ENCODE measurements at regions not wholly inside any gene's neighbourhood (a gene's known extent, or its start where the extent isn't known, plus 50 kb on each side); places are given as distances from the start of the nearest gene placed in this dataset.

DNA sequence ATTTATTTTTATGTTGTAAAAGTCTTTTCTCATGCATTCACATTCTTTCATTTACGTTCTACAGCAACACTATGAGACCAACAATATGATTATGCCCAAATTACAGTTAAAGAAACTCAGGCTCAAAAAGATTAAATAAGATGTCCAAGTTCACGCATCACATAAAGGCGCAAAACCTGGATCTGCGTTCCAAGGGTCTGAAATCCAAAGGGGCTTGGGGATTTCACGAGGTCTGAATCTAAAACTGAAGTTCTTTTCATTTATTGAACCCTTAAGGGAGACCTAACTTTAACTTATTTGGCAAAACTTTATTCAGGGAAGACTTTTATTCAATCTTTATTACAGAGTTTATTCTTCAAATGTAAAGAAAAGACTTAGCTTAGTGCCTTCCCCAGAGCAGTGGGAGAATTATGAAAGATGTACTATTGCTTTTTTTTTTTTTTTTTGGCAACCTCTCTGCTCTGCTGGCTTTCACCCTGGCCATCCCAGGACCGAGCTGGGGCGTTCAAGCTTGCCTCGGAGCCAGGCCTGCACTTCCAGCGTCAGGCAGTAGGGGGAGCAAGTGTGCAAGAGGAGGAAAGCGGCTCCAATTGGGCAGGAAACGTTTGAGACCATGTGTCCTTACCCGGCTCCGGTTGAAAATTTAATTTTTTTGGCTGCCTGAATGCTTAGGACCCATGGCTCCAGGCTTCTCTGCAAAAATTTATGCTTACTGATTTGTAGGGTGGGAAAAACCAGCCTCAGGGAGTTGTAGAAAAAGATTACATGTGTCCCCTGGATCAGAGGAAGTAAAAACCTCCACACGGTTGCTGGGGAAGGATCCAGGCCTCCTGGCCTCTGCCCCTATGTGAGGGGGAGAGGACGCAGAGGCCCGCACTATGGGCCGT, 344.3 kb upstream of the KLF3 start (continued):
- TF ChIP-seq, protein P1, sequence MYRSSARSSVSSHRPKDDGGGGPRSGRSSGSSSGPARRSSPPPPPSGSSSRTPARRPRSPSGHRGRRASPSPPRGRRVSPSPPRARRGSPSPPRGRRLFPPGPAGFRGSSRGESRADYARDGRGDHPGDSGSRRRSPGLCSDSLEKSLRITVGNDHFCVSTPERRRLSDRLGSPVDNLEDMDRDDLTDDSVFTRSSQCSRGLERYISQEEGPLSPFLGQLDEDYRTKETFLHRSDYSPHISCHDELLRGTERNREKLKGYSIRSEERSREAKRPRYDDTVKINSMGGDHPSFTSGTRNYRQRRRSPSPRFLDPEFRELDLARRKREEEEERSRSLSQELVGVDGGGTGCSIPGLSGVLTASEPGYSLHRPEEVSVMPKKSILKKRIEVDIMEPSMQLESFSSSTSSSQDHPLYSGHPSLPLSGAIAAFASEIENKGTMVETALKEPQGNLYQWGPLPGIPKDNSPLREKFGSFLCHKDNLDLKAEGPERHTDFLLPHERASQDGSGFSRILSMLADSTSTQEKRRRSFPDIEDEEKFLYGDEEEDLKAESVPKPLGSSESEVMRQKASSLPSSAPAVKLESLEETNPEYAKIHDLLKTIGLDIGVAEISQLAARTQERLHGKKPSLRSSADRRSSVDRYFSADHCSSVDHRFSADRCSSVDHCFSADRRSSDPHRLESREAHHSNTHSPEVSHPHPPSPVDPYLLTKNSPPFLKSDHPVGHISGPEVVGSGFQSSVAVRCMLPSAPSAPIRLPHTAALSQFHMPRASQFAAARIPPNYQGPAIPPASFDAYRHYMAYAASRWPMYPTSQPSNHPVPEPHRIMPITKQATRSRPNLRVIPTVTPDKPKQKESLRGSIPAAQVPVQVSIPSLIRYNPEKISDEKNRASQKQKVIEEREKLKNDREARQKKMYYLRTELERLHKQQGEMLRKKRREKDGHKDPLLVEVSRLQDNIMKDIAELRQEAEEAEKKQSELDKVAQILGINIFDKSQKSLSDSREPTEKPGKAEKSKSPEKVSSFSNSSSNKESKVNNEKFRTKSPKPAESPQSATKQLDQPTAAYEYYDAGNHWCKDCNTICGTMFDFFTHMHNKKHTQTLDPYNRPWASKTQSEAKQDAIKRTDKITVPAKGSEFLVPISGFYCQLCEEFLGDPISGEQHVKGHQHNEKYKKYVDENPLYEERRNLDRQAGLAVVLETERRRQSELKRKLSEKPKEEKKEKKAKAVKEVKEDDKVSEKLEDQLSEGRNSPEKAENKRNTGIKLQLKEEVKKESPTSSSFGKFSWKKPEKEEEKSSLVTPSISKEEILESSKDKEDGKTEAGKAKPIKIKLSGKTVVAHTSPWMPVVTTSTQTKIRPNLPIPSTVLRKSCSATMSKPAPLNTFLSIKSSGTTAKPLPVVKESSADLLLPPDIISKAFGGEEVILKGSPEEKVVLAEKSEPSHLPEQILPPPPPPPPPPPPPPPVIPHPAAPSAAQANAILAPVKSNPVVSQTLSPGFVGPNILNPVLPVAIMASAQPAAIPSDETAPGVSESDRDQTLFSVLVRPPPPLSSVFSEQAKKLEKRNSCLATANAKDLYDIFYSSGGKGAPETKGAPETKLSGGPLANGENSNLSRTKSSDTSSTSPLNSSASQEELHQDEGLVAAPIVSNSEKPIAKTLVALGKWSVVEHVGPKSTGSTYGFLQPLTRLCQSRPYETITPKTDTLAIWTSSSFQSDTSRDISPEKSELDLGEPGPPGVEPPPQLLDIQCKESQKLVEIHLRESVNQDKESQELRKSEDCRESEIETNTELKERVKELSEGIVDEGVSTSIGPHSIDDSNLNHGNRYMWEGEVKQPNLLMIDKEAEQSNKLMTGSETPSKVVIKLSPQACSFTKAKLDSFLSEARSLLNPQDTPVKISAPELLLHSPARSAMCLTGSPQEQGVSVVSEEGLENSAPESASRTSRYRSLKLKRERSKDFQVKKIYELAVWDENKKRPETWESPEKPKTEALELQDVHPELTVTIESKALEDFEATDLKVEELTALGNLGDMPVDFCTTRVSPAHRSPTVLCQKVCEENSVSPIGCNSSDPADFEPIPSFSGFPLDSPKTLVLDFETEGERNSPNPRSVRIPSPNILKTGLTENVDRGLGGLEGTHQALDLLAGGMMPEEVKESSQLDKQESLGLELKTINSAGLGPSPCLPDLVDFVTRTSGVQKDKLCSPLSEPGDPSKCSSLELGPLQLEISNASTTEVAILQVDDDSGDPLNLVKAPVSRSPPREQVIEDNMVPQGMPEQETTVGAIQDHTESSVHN (CRISPR knock-in tag; IDR thresholded peaks at IDR 0.05), result no peak
- no peak for TF ChIP-seq ZNF274 (CRISPR knock-in tag; IDR thresholded peaks at IDR 0.05)
- TF ChIP-seq ZFP90 (CRISPR knock-in tag; IDR thresholded peaks at IDR 0.05; ENCODE audit: borderline replicate concordance), result no peak
- TF ChIP-seq, protein P2, sequence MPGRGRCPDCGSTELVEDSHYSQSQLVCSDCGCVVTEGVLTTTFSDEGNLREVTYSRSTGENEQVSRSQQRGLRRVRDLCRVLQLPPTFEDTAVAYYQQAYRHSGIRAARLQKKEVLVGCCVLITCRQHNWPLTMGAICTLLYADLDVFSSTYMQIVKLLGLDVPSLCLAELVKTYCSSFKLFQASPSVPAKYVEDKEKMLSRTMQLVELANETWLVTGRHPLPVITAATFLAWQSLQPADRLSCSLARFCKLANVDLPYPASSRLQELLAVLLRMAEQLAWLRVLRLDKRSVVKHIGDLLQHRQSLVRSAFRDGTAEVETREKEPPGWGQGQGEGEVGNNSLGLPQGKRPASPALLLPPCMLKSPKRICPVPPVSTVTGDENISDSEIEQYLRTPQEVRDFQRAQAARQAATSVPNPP (CRISPR knock-in tag; IDR thresholded peaks at IDR 0.05), result peak; percentile 35; the same call in 1 of the 2 replicates
- TF ChIP-seq, protein P3, sequence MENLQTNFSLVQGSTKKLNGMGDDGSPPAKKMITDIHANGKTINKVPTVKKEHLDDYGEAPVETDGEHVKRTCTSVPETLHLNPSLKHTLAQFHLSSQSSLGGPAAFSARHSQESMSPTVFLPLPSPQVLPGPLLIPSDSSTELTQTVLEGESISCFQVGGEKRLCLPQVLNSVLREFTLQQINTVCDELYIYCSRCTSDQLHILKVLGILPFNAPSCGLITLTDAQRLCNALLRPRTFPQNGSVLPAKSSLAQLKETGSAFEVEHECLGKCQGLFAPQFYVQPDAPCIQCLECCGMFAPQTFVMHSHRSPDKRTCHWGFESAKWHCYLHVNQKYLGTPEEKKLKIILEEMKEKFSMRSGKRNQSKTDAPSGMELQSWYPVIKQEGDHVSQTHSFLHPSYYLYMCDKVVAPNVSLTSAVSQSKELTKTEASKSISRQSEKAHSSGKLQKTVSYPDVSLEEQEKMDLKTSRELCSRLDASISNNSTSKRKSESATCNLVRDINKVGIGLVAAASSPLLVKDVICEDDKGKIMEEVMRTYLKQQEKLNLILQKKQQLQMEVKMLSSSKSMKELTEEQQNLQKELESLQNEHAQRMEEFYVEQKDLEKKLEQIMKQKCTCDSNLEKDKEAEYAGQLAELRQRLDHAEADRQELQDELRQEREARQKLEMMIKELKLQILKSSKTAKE (CRISPR knock-in tag; IDR thresholded peaks at IDR 0.05; ENCODE audit: borderline replicate concordance), result no peak
- no peak for TF ChIP-seq HDAC1 (CRISPR knock-in tag; IDR thresholded peaks at IDR 0.05)
- TF ChIP-seq, protein P4, sequence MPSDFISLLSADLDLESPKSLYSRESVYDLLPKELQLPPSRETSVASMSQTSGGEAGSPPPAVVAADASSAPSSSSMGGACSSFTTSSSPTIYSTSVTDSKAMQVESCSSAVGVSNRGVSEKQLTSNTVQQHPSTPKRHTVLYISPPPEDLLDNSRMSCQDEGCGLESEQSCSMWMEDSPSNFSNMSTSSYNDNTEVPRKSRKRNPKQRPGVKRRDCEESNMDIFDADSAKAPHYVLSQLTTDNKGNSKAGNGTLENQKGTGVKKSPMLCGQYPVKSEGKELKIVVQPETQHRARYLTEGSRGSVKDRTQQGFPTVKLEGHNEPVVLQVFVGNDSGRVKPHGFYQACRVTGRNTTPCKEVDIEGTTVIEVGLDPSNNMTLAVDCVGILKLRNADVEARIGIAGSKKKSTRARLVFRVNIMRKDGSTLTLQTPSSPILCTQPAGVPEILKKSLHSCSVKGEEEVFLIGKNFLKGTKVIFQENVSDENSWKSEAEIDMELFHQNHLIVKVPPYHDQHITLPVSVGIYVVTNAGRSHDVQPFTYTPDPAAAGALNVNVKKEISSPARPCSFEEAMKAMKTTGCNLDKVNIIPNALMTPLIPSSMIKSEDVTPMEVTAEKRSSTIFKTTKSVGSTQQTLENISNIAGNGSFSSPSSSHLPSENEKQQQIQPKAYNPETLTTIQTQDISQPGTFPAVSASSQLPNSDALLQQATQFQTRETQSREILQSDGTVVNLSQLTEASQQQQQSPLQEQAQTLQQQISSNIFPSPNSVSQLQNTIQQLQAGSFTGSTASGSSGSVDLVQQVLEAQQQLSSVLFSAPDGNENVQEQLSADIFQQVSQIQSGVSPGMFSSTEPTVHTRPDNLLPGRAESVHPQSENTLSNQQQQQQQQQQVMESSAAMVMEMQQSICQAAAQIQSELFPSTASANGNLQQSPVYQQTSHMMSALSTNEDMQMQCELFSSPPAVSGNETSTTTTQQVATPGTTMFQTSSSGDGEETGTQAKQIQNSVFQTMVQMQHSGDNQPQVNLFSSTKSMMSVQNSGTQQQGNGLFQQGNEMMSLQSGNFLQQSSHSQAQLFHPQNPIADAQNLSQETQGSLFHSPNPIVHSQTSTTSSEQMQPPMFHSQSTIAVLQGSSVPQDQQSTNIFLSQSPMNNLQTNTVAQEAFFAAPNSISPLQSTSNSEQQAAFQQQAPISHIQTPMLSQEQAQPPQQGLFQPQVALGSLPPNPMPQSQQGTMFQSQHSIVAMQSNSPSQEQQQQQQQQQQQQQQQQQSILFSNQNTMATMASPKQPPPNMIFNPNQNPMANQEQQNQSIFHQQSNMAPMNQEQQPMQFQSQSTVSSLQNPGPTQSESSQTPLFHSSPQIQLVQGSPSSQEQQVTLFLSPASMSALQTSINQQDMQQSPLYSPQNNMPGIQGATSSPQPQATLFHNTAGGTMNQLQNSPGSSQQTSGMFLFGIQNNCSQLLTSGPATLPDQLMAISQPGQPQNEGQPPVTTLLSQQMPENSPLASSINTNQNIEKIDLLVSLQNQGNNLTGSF (CRISPR knock-in tag; IDR thresholded peaks at IDR 0.05), result no peak
- no peak for TF ChIP-seq ZBTB42 (CRISPR knock-in tag; IDR thresholded peaks at IDR 0.05)
- no peak for TF ChIP-seq RBM39 (IDR thresholded peaks at IDR 0.05; ENCODE audit: low read depth, low read length, poor library complexity, severe bottlenecking)
